Activated CD8-positive, alpha-beta memory T cell treated with anti-CD3 and anti-CD28 coated beads, Interleukin-2, amount 50 U/mL, for 24 hours (primary cell): ENCODE measurements at regions not wholly inside any gene's neighbourhood (a gene's known extent, or its start where the extent isn't known, plus 50 kb on each side); places are given as distances from the start of the nearest gene placed in this dataset.
"Not testable (repeated sequence)": the region's sequence is repeated elsewhere in the genome, so short reads cannot be mapped to it uniquely, and the experiment has no call there.

Source experiments
- DNase-seq: peaks from one replicate; pipeline ENCODE4 v3.0.0-alpha.2; 2020; ENCODE audit errors: extremely low read depth

DNA sequence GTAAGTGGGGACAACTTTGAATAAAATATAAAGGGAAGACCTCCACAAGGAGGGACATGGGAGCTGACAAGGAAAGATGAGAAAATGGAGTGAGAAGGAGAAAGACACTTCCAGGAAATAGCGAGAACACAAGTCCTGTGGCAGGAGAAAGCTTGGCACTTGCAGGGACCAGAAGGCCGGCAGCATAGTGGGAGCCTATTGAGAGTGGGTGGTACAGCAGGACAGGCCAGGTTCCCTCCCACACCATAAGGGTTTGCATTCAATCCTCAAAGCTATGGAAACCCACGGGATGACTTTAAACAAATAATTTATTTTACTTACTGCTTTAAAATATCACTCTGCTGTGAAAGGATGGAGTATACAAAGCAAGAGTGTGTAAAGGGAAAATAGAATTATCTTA is 173.2 kb upstream of the ELL2 start:
- no peak for DNase-seq

- DNase-seq: no peak
Measured at GRCh38 chr5:96133341-96134079, 171.9 kb upstream of the ELL2 start.

GRCh38 chr5:96129276-96129675 is 167.6 kb upstream of the ELL2 start:
- DNase-seq: no peak

DNA sequence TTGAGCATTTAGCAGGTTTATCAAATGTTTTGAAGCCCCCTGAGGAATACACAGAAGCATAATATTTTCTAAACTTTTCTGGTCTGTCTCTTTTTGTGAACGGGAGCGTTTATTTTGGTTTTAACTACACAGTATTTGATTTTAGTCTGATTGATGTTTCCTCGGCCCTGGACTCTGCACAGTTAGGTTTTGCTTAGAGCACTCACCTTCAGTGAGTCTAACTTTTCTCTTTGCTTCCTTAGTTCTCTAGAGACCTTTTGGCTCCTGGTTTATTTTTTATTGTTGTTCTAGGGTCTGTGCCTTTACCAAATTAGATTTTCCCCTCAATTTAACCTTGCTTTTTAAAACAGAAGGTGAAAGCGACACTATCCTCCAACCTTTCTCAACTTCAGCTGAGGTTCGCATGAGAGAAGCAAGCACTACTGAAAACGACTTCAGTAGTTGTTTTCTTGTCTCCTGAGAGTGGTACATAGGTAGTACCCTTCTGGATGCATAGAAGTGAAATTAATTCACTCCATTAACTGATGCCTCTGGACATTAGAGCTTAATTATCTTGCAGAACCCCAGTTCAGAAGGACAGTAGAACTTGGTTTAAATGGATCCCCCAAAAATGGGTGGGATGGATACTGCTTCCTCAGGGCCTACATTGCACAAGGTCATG is 166.7 kb upstream of the ELL2 start:
- DNase-seq: no peak

DNA sequence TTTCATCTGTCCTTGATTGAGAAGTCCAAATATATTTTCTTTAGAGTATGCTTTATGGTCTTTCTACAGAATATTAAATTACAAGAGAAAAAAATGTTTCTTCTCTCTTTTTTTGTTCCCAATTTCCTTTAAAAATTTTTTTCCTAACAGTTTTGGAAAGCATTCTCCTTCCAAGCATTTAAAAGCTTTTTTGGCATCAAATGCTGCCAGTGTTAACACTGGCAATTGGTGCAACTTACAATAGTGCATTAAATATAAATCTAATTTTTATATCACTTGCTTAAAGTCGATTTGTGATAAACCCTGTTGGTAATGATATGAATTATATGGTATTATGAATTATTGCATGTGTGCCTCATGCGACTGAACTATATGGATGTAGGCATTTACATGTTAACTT is 165.9 kb upstream of the ELL2 start:
- DNase-seq: no peak

DNA sequence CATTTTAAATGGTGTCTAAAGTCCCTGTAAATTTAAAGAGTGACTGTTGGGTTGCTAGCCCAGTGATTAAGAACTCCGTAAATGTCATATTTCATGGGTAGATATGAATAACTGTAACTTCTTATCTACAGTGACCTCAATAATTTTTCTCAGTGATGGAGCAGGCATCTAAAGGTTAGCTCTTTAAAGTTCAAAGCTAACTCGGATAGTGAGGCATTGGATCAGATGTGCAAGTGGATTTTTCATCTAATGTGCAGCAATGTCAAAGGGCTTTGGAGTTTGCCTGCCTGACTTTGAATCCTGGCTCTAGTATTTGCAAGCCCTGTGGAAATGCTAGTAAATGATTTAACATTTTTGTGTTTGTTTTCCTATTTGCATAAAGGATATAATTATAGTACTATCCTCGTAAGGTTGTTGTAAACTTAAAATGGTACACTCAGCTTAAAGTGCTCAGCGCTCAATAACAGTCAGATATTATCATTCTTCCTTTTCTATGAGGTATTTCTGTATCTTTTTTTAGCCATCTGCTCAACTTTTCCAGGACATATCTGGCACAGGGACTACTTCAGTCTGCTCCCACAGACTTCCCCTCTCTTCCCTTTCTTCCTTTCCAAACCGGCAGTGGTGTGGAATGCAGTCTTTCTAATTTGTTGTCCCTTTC is 163.7 kb upstream of the ELL2 start:
- no peak for DNase-seq

- no peak for DNase-seq
Measured at GRCh38 chr5:96124589-96124988, 162.9 kb upstream of the ELL2 start.

GRCh38 chr5:96123418-96123817 is 161.8 kb upstream of the ELL2 start:
- no peak for DNase-seq

DNA sequence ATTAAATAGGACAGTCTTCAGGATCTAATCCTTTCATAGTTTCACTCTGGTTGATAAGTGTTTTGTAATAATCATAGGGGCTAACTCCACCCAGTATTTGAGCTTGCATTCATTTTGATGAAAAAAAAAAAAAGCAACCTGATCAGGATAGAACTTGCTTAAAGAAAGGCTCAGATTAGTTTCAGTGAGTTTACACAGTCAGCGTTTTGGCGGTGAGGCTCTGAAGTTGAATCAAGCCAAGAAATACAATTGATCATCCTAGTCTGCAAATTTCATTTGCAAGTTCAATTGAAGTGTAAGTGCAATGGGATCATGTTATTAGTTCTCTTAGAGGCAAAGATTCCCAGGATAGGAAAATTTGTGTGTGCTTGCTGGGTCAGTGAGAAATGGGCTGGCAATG is 159.7 kb upstream of the ELL2 start:
- DNase-seq: no peak

- DNase-seq: no peak
Measured at GRCh38 chr5:96120120-96120519, 158.5 kb upstream of the ELL2 start.

DNA sequence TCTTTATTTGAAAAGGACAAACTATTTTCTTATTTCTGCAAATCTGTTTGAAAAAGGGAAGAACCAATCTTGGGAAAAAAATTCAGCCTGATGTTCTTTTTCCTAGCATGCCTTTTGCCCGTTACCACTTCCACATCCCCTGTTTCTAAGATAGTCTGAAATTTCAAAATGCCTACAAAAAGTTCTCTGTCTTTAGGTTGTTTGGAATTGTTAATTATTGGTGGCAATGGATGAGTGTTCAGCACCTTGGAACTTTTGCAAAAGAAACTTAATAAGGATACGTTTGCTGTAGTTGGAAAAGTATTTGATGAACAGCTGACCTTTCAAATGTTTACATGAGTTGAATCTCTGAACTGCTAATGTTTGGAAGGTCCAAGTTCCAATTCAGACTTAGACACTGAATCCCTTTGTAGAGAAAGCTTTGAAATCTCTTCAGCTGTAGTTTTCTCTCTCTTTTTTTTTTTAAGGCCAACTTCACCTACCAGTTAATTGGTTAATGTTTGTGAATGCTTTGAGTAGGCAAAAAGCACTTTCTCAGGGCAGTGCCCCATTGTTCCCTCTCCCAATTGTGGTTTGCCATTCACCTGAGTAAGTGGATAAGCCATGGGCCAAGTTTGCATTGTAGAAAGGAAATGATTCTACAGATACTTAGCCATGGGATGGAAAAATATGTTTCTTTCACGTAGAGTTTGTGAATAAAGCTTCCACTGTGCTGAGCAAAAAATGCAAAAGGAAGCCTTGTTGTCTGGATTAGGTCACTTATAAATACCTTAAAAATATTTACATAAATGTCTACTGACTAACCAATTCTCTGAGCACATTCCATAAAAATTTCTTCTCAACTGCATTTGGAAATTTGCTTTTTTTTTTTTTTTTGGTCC is 156.4 kb upstream of the ELL2 start:
- DNase-seq: no peak

DNA sequence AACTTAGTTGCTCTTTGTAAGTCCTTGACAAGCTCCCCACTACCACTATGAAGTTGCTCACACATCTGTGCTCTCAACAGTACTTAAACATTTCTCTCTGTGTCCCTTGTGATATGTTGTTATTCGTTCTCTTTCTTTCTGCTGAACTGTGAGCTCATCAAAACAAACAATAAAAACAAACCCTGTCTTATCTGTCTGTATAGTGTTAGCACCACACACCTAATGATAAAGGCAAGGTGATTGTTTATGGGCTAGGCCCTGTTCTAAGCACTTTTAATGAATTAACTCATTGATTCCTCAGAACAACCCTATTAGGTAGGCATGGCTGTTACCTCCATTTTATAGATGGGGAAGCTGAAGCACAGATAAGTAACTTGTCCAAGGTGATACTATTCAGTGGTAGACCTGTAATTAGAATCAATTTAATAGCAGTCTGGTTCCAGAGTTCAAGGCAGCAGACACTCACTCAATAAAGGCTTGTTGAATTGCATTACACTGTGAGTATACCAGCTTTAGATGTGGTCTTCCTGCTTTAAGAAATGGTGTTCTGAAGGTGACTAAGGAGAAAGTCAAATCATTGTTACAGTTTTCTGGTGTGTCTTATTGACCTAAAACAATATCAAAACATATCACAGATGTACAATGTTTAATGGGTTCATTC is 153.6 kb upstream of the ELL2 start:
- DNase-seq: no peak

DNA sequence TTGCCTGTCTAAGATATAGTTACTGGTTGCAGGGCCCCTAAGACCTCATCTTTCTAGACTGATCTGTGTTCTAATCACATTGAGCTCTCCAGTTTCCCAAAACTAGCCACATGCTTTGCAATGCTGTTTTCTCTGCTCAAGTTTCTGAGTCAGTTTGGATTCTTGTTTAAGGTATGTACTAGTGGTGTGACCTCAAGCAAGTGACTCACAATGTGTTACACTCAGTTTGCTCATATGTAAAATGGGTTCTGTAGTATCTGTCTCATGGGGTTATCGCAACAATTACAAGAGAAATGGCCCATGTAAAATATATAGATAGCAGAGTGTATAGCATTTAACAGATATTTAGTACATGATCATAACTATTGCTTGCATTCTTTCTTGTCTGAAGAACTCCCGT is 153.1 kb upstream of the ELL2 start:
- DNase-seq: no peak

- no peak for DNase-seq
Measured at GRCh38 chr5:96113170-96113939, 151.7 kb upstream of the ELL2 start.

DNA sequence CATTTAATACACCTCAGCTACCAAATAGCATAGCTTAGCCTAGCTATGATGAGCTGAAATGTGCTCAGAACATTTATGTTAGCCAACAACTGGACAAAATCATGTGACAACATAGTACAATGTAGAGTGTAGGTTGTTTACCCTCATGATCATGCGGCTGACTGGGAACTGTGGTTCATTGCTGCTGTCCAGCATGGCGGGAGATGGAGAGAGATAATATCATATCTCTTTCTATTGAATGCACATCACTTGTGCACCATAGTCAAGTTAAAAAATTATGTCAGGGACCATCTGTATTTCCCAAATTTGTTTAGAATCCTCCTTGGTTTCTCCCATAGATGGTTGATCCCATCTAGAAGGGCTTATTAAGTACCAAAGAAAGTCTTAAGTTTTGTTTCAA is 151.1 kb upstream of the ELL2 start:
- DNase-seq: no peak

- DNase-seq: no peak
Measured at GRCh38 chr5:96112123-96112670, 150.5 kb upstream of the ELL2 start.

DNA sequence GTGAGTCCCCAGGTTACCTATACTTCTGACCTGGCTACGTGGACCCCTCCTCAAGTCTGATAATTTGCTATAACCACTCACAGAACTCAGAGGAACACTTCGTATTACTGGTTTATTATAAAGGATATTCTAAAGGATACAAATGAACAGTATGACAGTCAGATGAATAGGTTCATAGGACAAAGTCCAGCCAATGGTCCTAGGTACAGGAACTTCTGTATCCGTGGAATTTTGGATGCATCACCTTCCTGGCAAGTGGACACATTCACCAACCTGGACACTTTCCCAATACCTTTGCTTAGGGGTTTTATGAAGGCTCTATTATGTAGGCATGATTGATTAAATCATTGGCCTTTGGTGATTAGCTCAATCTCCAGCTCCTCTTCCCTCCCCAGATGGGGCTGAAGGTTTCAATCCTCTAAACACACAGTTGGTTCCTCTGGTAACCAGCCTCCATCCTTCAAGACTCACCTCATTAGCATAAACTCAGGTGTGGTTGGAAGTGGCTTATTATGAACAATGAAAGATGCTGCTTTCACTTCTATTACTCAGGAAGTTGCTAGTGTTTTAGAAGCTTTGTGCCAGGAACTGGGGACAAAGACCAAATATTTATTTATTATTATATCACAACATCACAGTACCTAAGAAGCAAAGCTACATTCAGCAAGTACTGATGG is 149.6 kb upstream of the ELL2 start:
- DNase-seq: no peak

DNA sequence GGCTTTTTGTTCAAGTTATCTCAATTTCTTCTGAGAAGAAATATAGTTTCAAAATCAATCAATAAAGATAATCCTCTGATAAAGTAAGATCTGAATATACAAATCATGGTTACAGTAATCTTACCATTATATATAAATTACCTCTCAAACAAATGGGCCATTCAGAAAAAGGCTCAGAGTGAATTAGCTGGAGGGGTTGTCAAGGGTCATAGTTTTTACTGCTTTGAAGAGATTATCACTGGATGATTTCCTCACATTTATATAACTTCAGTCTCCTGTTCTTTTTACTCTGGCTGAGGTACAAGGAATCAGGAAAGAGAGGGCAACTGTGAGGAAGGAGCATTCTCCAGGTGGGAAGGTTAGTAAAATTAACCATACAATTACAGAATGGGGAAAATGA is 148.6 kb upstream of the ELL2 start:
- DNase-seq: no peak

- DNase-seq: not testable (repeated sequence)
Measured at GRCh38 chr5:96108629-96109028, 147.0 kb upstream of the ELL2 start.

- not testable (repeated sequence) for DNase-seq
Measured at GRCh38 chr5:96103829-96104228, 142.2 kb upstream of the ELL2 start.
